Activated CD4-positive, alpha-beta T cell treated with anti-CD3 and anti-CD28 coated beads for 4 hours (primary cell): ENCODE measurements at regions not wholly inside any gene's neighbourhood (a gene's known extent, or its start where the extent isn't known, plus 50 kb on each side); places are given as distances from the start of the nearest gene placed in this dataset.

Source experiments
- DNase-seq, 2 donors: peaks; one replicate each; pipeline ENCODE4 v3.0.0-alpha.2; 2020

DNA sequence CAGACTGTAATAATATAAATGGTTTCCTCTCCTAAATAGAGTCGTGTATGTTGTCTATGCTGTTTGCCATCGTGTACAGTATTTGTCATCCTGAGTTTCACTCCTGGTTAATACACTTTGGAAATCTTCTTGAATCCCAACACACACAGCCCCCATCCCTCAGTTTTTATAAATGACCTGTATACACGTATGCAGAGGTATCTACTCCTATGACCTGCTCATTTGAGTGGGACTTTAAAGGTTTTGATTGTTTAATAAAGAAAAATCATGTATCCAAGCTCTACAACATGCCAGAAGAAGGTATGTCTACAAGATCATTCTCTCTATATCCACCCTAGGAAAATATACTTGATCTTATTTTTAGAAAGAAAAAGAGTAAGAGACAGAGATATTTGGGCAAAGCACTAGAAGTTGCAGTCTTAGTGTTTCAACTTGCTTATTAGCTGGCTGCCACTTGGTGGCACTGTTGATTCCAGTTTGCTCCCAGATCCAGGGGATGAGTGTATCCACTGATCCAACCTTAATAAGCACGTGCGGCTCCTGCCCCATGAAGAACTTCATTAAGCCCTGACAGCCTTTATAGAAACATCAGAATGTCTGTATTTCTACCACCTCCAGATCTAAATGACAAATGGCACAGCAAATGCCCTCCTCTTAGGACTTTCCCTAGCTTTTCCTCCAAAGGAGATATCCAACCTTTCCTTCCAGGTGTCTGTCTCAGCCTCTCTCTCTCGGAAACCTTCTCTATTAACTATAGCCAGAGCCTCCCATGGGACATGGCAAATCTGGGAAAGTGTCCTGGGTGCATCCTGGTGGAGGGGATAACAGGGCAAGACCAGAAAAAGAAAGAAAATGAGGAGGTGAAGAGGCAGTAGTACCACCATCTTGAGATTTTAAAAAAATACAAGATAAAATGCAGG, 181.6 kb upstream of the NEBL start:
- DNase-seq: peak in 1 of 2 donors; percentile 1

DNA sequence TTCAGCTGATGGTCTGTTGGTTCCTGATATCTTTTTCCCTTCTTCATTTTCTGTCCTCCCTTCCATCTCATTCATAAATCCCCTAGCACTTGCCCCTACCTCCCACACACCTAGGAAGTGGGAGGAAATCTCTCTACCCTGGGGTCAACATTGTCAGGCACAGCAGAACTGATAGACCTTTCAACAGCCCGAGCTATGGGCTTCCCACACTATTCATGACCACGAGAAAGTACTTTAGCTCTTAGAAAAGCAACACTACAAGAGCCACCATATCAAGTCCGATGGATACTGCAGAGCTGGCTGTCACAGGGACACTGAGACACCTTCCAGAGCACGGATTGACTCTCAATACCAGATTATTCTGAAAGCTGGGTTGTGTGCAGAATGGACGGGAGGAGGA, 180.6 kb upstream of the NEBL start:
- DNase-seq: no peak

DNA sequence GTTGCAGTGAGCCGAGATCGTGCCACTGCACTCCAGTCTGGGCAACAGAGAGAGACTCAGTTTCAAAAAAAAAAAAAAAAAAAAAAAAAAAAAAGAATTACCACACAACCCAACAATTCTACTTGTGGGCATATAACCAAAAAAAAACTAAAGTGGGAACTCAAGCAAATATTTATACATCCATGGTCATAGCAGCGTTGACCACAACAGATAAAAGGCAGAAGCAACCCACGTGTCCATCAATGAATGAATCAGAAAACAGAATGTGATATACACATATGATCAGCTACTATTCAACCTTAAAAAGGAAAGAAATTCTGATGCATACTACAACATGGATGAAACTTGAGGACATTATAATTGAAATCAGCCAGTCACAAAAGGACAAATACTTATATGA, 179.3 kb upstream of the NEBL start:
- no peak for DNase-seq

DNA sequence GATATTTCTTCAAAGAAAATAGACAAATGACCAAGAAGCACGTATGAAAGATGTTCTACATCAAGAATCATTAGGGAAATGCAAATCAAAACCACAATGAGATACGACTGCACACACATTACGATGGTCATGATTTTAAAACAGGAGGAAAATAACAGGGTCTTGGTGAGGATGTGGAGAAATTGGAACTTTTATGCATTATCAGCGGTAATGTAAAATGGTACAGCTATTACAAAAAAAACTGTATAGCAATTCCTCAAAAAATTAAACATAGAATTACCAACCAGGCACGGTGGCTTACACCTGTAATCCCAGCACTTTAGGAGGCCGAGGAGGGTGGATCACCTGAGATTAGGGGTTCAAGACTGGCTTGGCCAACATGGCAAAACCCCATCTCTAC, 178.8 kb upstream of the NEBL start:
- no peak for DNase-seq

DNA sequence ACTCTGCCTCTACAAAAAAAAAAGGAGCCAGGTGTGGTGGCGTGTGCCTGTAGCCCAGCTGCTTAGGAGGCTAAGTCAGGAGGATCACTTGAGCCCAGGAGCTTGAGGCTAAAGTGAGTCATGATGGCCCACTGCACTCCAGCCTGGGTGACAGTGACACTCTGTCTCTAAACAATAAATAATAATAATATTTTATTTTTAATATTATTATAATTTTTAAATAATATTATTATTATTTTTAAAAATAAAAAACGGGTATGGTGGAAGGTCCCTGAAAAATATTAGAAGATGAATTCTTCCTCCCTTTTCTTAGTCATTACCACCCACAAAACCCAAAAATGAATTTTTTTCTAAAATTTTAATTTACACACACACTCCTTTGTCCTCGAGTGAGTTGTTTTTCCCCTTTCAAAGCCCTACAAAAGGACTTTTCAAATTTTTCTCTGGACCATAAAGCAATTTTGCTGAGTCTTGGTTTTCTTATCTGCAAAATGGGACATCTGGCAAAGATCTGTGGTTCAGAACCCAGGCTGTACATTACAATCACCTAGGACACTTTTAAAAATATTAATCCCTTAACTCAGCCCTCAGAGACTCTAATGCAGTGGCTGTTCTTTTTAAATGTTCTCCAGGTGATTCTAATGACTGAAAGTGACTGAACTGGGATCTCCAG, 174.0 kb upstream of the NEBL start:
- no peak for DNase-seq

DNA sequence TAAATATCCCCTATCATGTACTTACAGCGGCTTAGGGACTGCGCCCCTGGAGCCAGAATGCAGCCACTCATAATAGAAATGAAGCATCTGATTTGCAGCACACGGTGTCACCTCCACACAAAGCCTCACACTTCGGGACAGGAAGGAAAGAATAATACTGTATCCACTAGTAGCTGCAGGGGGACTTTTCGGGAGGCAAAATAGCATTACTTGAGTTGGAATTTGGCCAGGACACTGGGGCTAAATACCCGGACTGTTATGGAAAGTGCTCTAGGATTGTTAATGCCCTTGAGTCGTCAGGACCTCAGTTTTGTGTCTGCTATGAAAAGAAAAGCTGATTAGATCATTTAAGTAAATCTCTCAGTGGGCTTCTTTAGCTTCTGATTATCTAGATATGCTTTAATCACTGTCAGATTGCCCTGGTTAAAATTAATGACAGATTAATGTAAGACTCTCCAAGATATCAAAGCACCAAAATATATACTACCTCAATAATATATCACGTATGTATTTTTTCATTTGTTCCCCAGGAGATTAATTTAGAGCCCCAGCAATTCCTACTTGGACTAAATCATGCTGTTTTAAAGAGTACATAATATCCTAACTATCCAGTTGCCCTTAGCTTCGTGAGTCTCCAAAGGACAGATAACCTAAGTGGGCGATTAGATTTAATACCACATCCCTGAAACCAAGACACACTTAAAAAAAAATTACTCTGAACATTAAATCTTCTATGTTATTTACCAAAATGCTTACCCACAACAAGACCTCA, 173.0 kb upstream of the NEBL start:
- no peak for DNase-seq

DNA sequence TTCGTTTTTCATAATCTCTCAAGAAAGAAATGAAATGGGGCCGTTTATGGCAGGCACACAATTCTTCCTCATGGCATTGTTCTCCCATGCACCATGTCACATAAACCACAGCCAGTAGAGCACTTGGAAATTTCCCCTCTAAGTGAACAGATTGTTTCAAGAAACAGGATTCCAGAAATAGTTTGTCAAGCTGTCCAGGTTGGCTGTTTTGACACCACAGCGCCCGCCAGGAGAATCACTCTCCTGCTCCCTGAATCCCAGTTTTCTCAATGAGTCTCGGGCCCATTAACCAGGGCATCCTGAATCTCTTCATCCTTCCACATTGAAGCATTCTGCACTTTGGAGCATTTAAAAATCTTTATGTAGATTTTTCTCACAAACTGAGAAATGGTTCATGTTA, 172.2 kb upstream of the NEBL start:
- DNase-seq: no peak

DNA sequence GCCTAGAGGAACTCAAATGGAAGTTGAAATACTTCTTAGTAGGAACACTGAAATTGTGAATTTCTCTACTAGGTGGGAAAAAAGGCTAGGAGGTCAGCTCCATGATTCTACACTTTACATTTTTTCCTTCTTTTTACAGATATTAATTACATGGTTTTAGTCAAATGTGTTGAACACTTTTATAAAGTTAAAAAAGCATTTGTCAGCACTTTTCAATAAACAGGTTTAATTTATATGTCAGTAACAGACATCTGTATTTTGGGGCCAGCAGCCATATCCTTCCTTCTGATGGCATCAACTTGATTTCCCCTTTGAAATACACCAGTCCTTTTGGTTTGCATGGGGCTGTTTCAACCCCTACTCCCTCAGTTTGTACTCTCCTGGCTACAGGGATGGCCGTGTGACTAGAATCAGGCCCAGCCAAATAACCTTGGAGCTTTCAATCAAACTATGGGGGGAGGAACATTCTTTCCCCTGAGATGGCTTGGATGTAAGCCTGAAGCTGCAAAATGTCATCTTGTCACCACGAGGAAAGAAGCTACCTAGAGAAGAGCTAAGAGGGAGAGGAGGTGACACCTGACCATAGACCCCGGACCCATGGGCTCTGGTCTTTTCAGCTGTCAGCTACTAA, 171.0 kb upstream of the NEBL start:
- DNase-seq: no peak

DNA sequence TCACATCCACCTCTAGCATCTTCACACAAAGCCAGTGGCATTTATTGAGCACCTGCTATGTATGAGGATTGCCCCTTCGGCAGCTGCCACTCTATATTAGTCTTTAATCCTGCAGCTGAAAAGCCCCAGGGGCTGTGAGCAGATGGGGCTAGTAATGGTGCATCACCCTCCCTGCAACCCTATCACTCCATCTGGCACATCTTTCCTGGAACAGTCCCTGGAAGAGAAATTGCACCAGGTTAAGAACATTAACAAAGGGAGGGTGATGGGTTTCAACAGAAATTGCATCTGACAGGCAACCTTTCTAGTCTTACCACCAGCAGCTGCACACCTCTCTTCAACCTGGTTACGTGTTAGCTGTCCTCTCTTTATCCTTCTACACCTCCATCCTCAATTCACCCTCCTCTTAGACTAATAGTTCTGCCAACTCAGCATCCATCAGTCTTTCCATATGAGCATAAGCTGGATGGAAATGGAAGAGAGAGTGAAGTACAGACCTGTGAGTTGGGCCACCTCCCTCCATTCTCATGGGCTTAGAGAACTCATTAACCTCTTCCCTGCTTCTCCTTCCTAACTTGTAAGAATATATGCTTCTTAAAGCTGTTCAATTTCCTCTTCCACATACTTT, 168.6 kb upstream of the NEBL start:
- DNase-seq: no peak

DNA sequence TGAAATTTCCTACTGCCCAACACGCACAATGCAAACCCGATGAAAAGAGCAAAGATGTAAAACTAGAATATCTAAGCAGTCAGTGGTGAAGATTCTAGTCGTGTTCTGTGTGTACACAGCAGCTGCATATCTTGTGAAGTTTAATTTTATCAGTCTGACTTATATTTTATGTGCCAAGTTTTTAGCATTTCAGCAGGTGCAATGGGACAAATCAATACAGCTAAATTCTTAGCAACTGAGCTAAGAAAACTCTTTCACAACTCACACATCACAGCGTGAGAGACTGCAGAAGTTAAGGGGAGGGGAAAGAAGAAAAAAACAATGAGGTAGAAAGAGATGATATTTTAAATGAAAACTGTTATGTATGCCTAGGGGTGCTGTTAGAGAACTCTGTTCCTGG, 164.9 kb upstream of the NEBL start:
- DNase-seq: no peak

DNA sequence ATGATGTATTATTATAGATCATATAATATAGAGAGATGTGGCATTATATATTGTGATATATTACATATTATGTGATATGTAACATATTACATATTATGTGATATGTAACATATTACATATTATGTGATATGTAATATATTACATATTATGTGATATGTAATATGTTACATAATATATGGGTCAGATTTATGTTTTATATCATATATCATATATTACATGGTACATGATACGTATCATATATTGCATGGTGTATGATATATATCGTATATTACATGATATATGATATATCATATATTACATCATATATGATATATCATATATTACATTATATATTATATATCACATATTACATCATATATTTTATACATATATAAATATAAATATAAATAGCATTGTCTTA, 164.1 kb upstream of the NEBL start:
- DNase-seq: no peak

DNA sequence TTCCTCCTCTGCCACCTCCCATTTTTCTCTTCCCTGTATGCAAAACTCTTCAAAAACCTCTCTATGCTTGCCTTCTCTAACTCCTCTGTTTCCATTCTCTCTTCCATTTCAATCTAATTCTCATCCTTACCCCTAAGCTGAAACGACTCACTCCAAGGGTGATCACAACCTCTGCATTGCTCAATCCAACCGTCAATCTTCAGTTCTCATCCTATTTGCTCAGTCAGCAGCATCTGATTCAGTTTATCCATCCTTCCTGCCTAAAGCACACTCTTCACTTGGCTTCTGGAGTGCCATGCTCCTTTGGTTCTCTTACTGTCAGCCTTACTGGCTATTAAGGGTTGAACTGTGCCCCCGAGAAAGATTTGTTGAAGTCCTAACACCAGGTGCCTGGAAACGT, 163.5 kb upstream of the NEBL start:
- no peak for DNase-seq

DNA sequence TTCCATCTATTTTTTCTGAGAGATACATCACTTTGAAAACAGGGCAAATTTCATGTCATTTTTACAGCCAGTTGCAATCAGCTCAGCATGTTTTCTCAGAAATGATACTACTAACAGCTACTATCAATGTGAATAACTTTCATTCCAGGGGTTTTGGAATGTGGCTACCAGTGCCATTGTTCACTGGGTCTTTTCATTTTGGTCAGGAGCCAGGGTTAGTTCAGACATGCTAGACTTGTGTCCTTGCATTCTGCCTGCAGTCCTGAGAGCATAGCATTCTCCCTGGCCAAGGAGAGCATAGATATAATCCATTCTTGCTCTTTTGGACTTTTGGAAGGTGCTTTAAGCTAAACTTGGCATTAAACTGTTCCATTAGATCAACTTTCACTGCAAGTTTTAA, 160.9 kb upstream of the NEBL start:
- no peak for DNase-seq

DNA sequence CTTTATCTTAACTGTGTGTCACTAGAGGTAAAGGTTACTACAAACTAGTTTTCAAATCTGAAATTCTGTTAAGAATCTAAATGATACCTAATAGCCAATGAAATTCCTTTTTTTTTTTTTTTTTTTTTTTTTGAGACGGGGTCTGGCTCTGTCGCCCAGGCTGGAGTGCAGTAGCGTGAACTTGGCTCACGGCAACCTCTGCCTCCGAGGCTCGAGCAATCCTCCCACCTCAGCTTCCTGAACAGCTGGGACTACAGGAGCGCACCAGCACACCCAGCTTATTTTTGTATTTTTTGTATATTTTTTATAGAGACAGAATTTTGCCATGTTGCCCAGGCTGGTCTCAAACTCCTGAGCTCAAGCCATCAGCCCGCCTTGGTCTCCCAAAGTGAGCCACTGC, 160.3 kb upstream of the NEBL start:
- DNase-seq: no peak

DNA sequence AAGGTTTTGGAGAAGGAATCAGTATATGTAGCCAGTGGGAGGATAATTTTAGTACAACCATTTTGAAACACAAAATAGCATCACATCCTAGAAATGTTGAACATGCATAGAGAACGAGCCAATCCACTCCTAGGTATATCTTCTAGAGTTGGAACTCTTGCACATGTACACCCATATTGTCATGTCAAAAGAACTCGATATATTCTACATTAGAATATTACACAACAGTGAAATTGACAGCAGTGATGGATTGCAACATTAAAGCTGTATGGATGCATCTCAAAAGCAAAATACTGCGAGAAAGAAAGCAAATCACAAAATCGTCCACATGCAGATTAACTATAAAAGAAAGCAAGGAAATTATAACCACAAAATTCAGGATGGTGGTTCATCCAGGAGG, 159.3 kb upstream of the NEBL start:
- DNase-seq: no peak

DNA sequence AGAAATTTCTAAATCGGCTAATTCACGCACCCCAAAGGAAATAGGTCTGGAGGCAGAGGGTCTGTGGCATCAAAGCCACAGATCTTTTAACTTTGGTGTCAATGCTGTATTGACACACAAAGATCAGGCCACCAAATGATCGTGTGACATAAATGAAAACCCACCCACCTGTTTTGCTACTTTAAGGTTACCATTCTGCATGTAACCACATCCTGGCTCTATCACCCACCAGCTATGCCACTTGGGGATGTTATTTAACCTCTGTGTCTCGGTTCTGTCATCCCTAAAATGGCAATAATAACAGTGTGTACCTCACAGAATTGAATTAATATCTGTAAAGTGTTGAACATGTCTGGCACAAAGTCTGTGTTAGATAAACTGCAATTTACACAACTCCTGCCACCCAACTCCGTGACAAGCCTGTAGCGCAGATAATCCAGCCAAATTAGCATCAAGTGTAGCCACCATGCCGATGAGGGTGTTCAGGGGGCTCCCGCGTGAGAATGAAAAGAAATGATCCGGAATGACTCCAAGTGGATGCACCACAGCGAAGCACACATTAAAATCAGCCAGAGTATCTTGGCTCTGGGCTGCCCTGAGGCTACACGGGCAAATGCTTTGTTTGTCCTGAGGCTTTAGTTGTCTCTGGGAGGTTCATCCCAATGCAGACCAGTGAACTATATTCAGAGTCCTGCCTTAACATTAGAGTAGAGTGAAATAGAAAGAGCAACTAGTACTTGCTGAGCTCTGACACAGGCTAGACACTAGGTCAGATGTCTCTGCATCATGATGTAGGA, 158.4 kb upstream of the NEBL start:
- DNase-seq: no peak

DNA sequence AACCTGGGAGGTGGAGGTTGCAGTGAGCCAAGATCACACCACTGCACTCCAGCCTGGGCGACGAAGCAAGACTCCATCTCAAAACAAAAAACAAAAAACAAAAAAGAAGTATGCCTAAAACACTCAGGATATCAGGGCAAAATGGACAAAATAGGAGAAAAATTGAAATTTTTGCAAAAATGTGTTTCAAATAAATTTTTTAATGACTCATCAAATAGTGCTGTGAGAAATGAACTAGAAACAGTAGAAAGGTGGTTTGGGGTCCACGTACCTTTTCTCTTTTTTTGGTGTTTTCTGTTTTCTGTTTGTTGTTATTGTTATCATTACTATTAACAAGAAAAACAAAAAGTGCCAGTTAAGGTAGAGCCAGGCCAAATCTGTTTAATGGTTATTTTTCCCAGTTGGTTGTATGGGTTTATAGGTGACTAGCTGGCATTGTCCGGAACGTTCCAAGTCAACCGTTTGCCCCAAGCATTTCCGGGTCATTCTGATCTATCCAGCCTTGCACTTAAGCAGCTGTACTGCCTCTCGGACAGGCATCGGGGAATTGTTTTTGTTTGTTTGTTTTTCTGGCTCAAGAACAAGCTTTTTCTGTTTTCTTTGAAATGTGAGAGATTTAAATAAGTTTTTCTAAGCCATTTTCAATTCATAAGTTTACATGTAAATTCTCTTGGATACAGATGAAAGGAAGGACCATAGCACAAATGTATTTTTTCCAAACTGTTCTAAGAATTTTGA, 157.0 kb upstream of the NEBL start:
- DNase-seq: no peak

DNA sequence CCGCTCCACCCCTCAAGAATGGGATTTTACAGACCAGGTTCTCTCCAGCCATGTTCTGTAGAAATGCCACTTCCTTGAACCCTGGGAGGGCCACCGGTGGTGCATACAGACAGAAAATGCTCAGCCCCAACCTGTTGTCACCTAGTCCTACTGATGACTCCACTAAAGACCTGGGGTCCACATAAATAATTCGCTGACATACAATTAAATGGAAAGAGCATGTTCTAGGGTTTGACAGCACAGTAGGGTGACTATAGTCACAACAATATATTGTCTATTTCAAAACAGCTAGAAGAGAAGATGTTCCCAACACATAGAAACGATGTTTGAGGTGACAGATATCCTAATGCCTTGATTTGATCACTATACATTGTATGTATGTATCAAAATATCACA, 155.6 kb upstream of the NEBL start:
- no peak for DNase-seq

DNA sequence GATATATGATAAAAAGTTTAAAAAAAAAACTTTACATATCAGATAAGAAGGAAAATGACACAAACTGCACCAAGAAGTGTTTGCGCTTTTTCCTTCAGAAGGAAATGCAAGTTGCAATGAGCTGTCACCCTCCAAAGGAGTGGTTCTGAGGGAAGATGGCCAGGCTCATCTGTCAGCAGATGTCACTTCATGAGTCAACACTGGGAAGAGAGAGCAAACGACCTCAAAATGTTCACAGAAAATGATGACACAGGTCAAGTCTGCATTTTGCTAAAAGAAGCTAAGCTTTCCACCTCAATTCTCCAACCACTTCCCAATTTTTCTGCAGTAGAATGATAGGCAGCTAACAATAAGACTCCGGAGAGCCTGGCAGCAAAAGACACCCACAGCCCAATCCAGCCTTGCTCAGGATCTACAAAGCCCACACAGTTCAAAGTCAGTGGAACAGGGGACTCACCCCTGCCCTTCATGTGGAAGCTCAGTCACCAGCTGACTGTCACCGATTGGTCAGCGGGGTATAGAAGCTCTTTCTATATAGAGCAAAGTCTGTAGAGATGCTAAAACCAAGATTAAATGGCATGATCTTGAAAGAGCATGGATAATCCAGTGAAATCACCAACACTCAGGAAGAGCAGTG, 155.1 kb upstream of the NEBL start:
- DNase-seq: no peak

DNA sequence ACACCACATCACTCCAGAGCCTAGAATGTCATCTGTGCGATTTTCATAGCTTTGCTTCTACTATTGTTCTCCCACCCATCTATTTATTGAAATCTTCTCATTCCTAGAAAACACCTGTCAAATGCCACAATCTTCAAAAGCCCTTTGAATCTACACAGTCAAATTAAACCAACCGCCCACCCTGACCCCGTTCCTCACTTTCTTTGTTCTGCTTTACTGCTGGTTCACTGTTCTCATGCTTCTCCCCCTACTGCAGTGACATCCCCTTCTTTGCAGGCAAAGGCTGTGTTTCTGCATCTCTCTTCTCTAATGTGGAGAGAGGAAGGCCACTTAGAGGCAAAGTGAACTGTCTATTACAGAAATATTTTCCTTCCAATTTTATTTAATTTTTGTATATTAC, 152.4 kb upstream of the NEBL start:
- no peak for DNase-seq

DNA sequence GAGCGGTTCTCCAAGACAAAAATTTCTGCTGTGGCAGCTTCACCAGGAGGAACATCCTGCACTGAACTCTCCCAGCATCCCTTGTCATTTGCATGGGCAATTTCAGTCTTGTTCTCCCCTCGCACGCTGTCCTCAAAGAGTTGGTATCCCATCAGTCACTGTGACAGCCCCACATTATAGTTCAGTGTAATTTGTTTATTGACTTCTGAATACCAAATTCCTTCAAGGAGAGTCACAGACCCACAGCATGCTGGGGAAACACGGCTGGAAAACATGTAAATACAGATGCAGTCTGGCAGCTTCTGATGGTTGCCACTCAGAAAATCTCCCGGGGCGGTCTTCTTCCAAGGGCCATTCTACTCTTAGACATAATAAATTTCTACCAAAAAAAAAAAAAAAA, 151.0 kb upstream of the NEBL start:
- no peak for DNase-seq
